Liver (tissue), 8 donors: ENCODE measurements at regions not wholly inside any gene's neighbourhood (a gene's known extent, or its start where the extent isn't known, plus 50 kb on each side); places are given as distances from the start of the nearest gene placed in this dataset.
"Not testable (repeated sequence)": the region's sequence is repeated elsewhere in the genome, so short reads cannot be mapped to it uniquely, and the experiment has no call there.

Experiments used
- DNase-seq: peaks from one replicate; pipeline ENCODE4 v3.0.0-alpha.2; 2017; ENCODE audit warnings: low spot score
- H3K27ac ChIP-seq, 2 donors: one replicate each; pipeline ENCODE4 v1.7.0; 2013; ENCODE audit warnings: inconsistent platforms in 2 of 2, low read length in 2 of 2, control low read depth in 1 of 2, low read depth in 1 of 2, mild to moderate bottlenecking in 1 of 2
- H3K27me3 ChIP-seq, 4 donors: one replicate each; pipeline versions ENCODE4 v1.6.1 to v1.7.0; 2013; ENCODE audit warnings: low read length in 3 of 4, inconsistent platforms in 1 of 4, mild to moderate bottlenecking in 1 of 4, moderate library complexity in 1 of 4; ENCODE audit not compliant: control insufficient read depth in 4 of 4, insufficient read depth in 4 of 4
- H3K36me3 ChIP-seq, 4 donors: one replicate each; pipeline versions ENCODE4 v1.6.1 to v1.7.0; 2013; ENCODE audit warnings: low read length in 3 of 4, mild to moderate bottlenecking in 3 of 4, low read depth in 1 of 4, moderate library complexity in 1 of 4; ENCODE audit not compliant: control insufficient read depth in 4 of 4, insufficient read depth in 3 of 4
- H3K4me1 ChIP-seq, 4 donors: one replicate each; pipeline versions ENCODE4 v1.6.1 to v1.7.0; 2013; ENCODE audit warnings: low read length in 3 of 4, mild to moderate bottlenecking in 3 of 4, moderate library complexity in 1 of 4; ENCODE audit not compliant: control insufficient read depth in 4 of 4, insufficient read depth in 4 of 4
- H3K4me3 ChIP-seq, 3 donors: one replicate each; pipeline versions ENCODE4 v1.6.1 to v1.7.0; 2013; ENCODE audit warnings: low read length in 3 of 3, control low read depth in 1 of 3, low read depth in 1 of 3, mild to moderate bottlenecking in 1 of 3
- H3K9ac ChIP-seq, 2 donors: one replicate each; pipeline ENCODE4 v1.7.0; 2013; ENCODE audit warnings: low read length in 2 of 2, mild to moderate bottlenecking in 2 of 2, moderate library complexity in 2 of 2, control low read depth in 1 of 2, low read depth in 1 of 2
- H3K9me3 ChIP-seq, 4 donors: one replicate each; pipeline versions ENCODE4 v1.6.1 to v1.7.0; 2013; ENCODE audit warnings: low read length in 3 of 4; ENCODE audit not compliant: control insufficient read depth in 4 of 4
- HNF4G ChIP-seq: IDR thresholded peaks from 2 replicates; pipeline ENCODE4 v1.6.1; 2016; ENCODE audit warnings: antibody characterized with exemption
- JUND ChIP-seq, 2 donors: IDR thresholded peaks; 2 replicates each; pipeline ENCODE4 v1.6.1; 2016; ENCODE audit warnings: antibody characterized with exemption in 2 of 2
- RXRA ChIP-seq, 2 donors: IDR thresholded peaks; 2 replicates each; pipeline ENCODE4 v1.6.1; 2017 to 2018; ENCODE audit warnings: antibody characterized with exemption in 2 of 2, mild to moderate bottlenecking in 1 of 2
- SP1 ChIP-seq: IDR thresholded peaks from 2 replicates; pipeline ENCODE4 v1.6.1; 2018; ENCODE audit warnings: antibody characterized with exemption, mild to moderate bottlenecking
- YY1 ChIP-seq: IDR thresholded peaks from 2 replicates; pipeline ENCODE4 v1.6.1; 2016; ENCODE audit warnings: antibody characterized with exemption, mild to moderate bottlenecking
- WGBS: extraction: QIAGEN DNeasy Blood & Tissue Kit; methylation state at CpG from one replicate; pipeline ENCODE4 v1.1.7; 2013; 5-methylcytosine and 5-hydroxymethylcytosine counted together
- TF ChIP-seq, protein P1 (sequence below): fragments of 150-350 bp; IDR thresholded peaks from 2 replicates; pipeline ENCODE4 v1.5.1; 2017; ENCODE audit warnings: improper control_type of control experiment, low read depth, low read length; ENCODE audit not compliant: missing input control
- TF ChIP-seq, protein P2 (sequence below): IDR thresholded peaks from 2 replicates; pipeline ENCODE4 v1.6.1; 2016; ENCODE audit warnings: antibody characterized with exemption
- TF ChIP-seq, protein P3 (sequence below): IDR thresholded peaks from 2 replicates; pipeline ENCODE4 v1.6.1; 2016; ENCODE audit warnings: antibody characterized with exemption, mild to moderate bottlenecking
- donor health status: healthy.
- donor health status: healthy.
- donor health status: healthy.
- donor health status: healthy.
- donor health status: healthy.

GRCh38 chr7:35945621-35946020 lies 144.8 kb downstream of the SEPTIN7 start:
- DNase-seq, H3K9ac ChIP-seq, H3K27ac ChIP-seq, H3K4me3 ChIP-seq, H3K36me3 ChIP-seq, H3K4me1 ChIP-seq, H3K9me3 ChIP-seq, H3K27me3 ChIP-seq: not testable (repeated sequence)

GRCh38 chr7:35955735-35956134 lies 154.9 kb downstream of the SEPTIN7 start:
- DNase-seq: not testable (repeated sequence)

GRCh38 chr7:35956988-35957387 lies 156.1 kb downstream of the SEPTIN7 start:
- not testable (repeated sequence) for H3K4me3 ChIP-seq, DNase-seq, H3K27me3 ChIP-seq, H3K27ac ChIP-seq, H3K9ac ChIP-seq, H3K9me3 ChIP-seq, H3K36me3 ChIP-seq, H3K4me1 ChIP-seq
- WGBS: 91% methylated on average over 3 of the region's 3 CpGs

More at GRCh38 chr7:35955735-35956134, 154.9 kb downstream of the SEPTIN7 start:
- not testable (repeated sequence) for H3K4me1 ChIP-seq, H3K9ac ChIP-seq, H3K4me3 ChIP-seq, H3K27ac ChIP-seq, H3K27me3 ChIP-seq, H3K9me3 ChIP-seq, H3K36me3 ChIP-seq
- WGBS: 86% methylated on average over 13 of the region's 13 CpGs

GRCh38 chr7:35961260-35961659 lies 160.4 kb downstream of the SEPTIN7 start:
- not testable (repeated sequence) for H3K27me3 ChIP-seq, DNase-seq, H3K27ac ChIP-seq, H3K4me3 ChIP-seq, H3K36me3 ChIP-seq, H3K9me3 ChIP-seq, H3K4me1 ChIP-seq, H3K9ac ChIP-seq
- 87% methylated on average over 3 of the region's 3 CpGs for WGBS

DNA sequence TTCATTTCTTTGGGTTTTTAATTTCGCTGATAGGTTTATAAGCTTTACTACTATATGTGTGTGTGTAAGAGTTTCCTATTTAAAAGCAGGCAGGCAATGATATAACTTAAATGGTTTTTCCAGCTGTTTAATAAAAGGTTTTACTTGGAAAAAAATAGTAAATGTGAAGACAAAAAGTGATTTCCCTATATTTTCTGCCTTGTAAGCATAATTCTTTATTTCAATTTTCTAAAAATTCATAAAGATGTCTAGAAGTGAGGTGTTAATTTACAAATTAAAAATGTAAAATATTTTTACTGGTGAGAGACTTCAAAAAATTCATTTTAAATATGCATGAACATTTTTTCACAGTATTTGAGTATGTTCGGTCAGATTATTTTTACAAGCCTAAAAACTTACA lies 161.8 kb downstream of the SEPTIN7 start:
- not testable (repeated sequence) for H3K9me3 ChIP-seq, H3K4me1 ChIP-seq, H3K4me3 ChIP-seq, DNase-seq, H3K27me3 ChIP-seq, H3K9ac ChIP-seq, H3K27ac ChIP-seq, H3K36me3 ChIP-seq
- 97% methylated on average over 2 of the region's 2 CpGs for WGBS

GRCh38 chr7:35967366-35968139 lies 166.7 kb downstream of the SEPTIN7 start:
- Histone ChIP-seq H3K4me3 (no peak overlapping the region), H3K9ac (no peak overlapping the region), H3K27me3 (peaks cover 0 to 3% (median 0%) of the 10 kb centered on the region in 4 donors), H3K36me3 (no peaks in the 10 kb centered on the region), H3K4me1 (peaks cover 0 to 9% (median 4%) of the 10 kb centered on the region in 4 donors), H3K9me3 (no peaks in the 10 kb centered on the region), H3K27ac (no peak overlapping the region)
- WGBS: 47% methylated on average over 59 of the region's 59 CpGs
- DNase-seq: no peak
- no peak for TF ChIP-seq YY1
- TF ChIP-seq, protein P1, sequence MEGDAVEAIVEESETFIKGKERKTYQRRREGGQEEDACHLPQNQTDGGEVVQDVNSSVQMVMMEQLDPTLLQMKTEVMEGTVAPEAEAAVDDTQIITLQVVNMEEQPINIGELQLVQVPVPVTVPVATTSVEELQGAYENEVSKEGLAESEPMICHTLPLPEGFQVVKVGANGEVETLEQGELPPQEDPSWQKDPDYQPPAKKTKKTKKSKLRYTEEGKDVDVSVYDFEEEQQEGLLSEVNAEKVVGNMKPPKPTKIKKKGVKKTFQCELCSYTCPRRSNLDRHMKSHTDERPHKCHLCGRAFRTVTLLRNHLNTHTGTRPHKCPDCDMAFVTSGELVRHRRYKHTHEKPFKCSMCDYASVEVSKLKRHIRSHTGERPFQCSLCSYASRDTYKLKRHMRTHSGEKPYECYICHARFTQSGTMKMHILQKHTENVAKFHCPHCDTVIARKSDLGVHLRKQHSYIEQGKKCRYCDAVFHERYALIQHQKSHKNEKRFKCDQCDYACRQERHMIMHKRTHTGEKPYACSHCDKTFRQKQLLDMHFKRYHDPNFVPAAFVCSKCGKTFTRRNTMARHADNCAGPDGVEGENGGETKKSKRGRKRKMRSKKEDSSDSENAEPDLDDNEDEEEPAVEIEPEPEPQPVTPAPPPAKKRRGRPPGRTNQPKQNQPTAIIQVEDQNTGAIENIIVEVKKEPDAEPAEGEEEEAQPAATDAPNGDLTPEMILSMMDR: no peak
- no peak for TF ChIP-seq JUND (IDR thresholded peaks at IDR 0.05)
- TF ChIP-seq HNF4G: no peak
- TF ChIP-seq, protein P2, sequence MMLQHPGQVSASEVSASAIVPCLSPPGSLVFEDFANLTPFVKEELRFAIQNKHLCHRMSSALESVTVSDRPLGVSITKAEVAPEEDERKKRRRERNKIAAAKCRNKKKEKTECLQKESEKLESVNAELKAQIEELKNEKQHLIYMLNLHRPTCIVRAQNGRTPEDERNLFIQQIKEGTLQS: no peak
- no peak for TF ChIP-seq RXRA (IDR thresholded peaks at IDR 0.05)
- TF ChIP-seq, protein P3, sequence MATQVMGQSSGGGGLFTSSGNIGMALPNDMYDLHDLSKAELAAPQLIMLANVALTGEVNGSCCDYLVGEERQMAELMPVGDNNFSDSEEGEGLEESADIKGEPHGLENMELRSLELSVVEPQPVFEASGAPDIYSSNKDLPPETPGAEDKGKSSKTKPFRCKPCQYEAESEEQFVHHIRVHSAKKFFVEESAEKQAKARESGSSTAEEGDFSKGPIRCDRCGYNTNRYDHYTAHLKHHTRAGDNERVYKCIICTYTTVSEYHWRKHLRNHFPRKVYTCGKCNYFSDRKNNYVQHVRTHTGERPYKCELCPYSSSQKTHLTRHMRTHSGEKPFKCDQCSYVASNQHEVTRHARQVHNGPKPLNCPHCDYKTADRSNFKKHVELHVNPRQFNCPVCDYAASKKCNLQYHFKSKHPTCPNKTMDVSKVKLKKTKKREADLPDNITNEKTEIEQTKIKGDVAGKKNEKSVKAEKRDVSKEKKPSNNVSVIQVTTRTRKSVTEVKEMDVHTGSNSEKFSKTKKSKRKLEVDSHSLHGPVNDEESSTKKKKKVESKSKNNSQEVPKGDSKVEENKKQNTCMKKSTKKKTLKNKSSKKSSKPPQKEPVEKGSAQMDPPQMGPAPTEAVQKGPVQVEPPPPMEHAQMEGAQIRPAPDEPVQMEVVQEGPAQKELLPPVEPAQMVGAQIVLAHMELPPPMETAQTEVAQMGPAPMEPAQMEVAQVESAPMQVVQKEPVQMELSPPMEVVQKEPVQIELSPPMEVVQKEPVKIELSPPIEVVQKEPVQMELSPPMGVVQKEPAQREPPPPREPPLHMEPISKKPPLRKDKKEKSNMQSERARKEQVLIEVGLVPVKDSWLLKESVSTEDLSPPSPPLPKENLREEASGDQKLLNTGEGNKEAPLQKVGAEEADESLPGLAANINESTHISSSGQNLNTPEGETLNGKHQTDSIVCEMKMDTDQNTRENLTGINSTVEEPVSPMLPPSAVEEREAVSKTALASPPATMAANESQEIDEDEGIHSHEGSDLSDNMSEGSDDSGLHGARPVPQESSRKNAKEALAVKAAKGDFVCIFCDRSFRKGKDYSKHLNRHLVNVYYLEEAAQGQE: no peak
- TF ChIP-seq SP1: no peak
